ENCODE measurements at regions not wholly inside any gene's neighbourhood (a gene's known extent, or its start where the extent isn't known, plus 50 kb on each side); places are given as distances from the start of the nearest gene placed in this dataset.

GRCh38 chr2:123136419-123136818 is 888.7 kb upstream of the CNTNAP5 start:
- ATAC-seq: no peak
- no peak overlapping the region for H3K27ac ChIP-seq
- no peaks in the 10 kb centered on the region for H3K36me3 ChIP-seq
- no peaks in the 10 kb centered on the region for H3K4me1 ChIP-seq
- H3K27me3 ChIP-seq: no peaks in the 10 kb centered on the region
- TF ChIP-seq EP300 (IDR thresholded peaks at IDR 0.05): no peak
- TF ChIP-seq POLR2AphosphoS5 (IDR thresholded peaks at IDR 0.05): no peak
- TF ChIP-seq CTCF (IDR thresholded peaks at IDR 0.05): no peak
- no peak for TF ChIP-seq POLR2A (IDR thresholded peaks at IDR 0.05)
- no peaks in the 10 kb centered on the region for H3K9me3 ChIP-seq
- H3K4me3 ChIP-seq: no peak overlapping the region
- 39 to 41% methylated on average over 4 of the region's 4 CpGs for WGBS, 2 donors (ENCODE audit: low coverage in 1 of 2)

GRCh38 chr2:123144082-123144481 is 881.0 kb upstream of the CNTNAP5 start:
- no peaks in the 10 kb centered on the region for H3K4me1 ChIP-seq
- no peak for ATAC-seq
- no peaks in the 10 kb centered on the region for H3K36me3 ChIP-seq
- WGBS, 2 donors (ENCODE audit: low coverage in 1 of 2): 83 to 93% methylated on average over 1 of the region's 1 CpG
- H3K27ac ChIP-seq: no peak overlapping the region
- H3K9me3 ChIP-seq: no peaks in the 10 kb centered on the region
- TF ChIP-seq POLR2AphosphoS5 (IDR thresholded peaks at IDR 0.05): no peak
- TF ChIP-seq POLR2A (IDR thresholded peaks at IDR 0.05): no peak
- TF ChIP-seq EP300 (IDR thresholded peaks at IDR 0.05): no peak
- TF ChIP-seq CTCF (IDR thresholded peaks at IDR 0.05): no peak
- H3K27me3 ChIP-seq: no peaks in the 10 kb centered on the region
- no peak overlapping the region for H3K4me3 ChIP-seq

- ATAC-seq: no peak
- Histone ChIP-seq H3K4me3 (no peak overlapping the region), H3K27ac (no peak overlapping the region), H3K27me3 (no peaks in the 10 kb centered on the region), H3K9me3 (no peaks in the 10 kb centered on the region), H3K36me3 (no peaks in the 10 kb centered on the region), H3K4me1 (no peaks in the 10 kb centered on the region)
- TF ChIP-seq POLR2AphosphoS5 (IDR thresholded peaks at IDR 0.05) (no peak), CTCF (IDR thresholded peaks at IDR 0.05) (no peak), EP300 (IDR thresholded peaks at IDR 0.05) (no peak), POLR2A (IDR thresholded peaks at IDR 0.05) (no peak)
- 17 to 39% methylated on average over 1 of the region's 1 CpG for WGBS, 2 donors (ENCODE audit: low coverage in 1 of 2)
Measured at GRCh38 chr2:123153041-123153440, 872.0 kb upstream of the CNTNAP5 start.

- no peaks in the 10 kb centered on the region for H3K4me1 ChIP-seq
- TF ChIP-seq EP300 (IDR thresholded peaks at IDR 0.05) (no peak), POLR2A (IDR thresholded peaks at IDR 0.05) (no peak), CTCF (IDR thresholded peaks at IDR 0.05) (no peak), POLR2AphosphoS5 (IDR thresholded peaks at IDR 0.05) (no peak)
- no peaks in the 10 kb centered on the region for H3K36me3 ChIP-seq
- H3K27ac ChIP-seq: no peak overlapping the region
- no peaks in the 10 kb centered on the region for H3K9me3 ChIP-seq
- no peak for ATAC-seq
- no peak overlapping the region for H3K4me3 ChIP-seq
- H3K27me3 ChIP-seq: no peaks in the 10 kb centered on the region
Measured at GRCh38 chr2:123154195-123154594, 870.9 kb upstream of the CNTNAP5 start.

GRCh38 chr2:123157016-123157415 is 868.1 kb upstream of the CNTNAP5 start:
- 67% methylated on average over 1 to 3 of the region's 3 CpGs for WGBS, 2 donors (ENCODE audit: low coverage in 1 of 2)

More at GRCh38 chr2:123157016-123157415, 868.1 kb upstream of the CNTNAP5 start:
- Histone ChIP-seq H3K27ac (no peak overlapping the region), H3K4me1 (no peaks in the 10 kb centered on the region), H3K36me3 (no peaks in the 10 kb centered on the region), H3K9me3 (no peaks in the 10 kb centered on the region), H3K27me3 (no peaks in the 10 kb centered on the region), H3K4me3 (no peak overlapping the region)
- no peak for TF ChIP-seq EP300 (IDR thresholded peaks at IDR 0.05)
- no peak for TF ChIP-seq POLR2AphosphoS5 (IDR thresholded peaks at IDR 0.05)
- no peak for TF ChIP-seq CTCF (IDR thresholded peaks at IDR 0.05)
- no peak for TF ChIP-seq POLR2A (IDR thresholded peaks at IDR 0.05)
- ATAC-seq: no peak

Measured in gastroesophageal sphincter (tissue), 4 donors.